ENCODE measurements at regions not wholly inside any gene's neighbourhood (a gene's known extent, or its start where the extent isn't known, plus 50 kb on each side); places are given as distances from the start of the nearest gene placed in this dataset.
"Not testable (repeated sequence)": the region's sequence is repeated elsewhere in the genome, so short reads cannot be mapped to it uniquely, and the experiment has no call there.

GRCh38 chr2:7830616-7831015 is 851.2 kb upstream of the ID2 start:
- no peak for DNase-seq

- DNase-seq = no peak
These were observed 846.7 kb upstream of the ID2 start for GRCh38 chr2:7835151-7835550.

GRCh38 chr2:7835693-7836680 is 845.9 kb upstream of the ID2 start:
- peak; percentile 27 for DNase-seq

GRCh38 chr2:7837237-7837760 is 844.6 kb upstream of the ID2 start:
- DNase-seq = no peak

GRCh38 chr2:7838669-7839068 is 843.2 kb upstream of the ID2 start:
- no peak for DNase-seq

GRCh38 chr2:7840651-7841380 is 841.0 kb upstream of the ID2 start:
- no peak for DNase-seq

GRCh38 chr2:7841751-7842150 is 840.1 kb upstream of the ID2 start:
- DNase-seq = no peak

GRCh38 chr2:7844414-7844965 is 837.4 kb upstream of the ID2 start:
- no peak for DNase-seq

- DNase-seq = no peak
These were observed 836.5 kb upstream of the ID2 start for GRCh38 chr2:7845332-7845731.

- DNase-seq = no peak
These were observed 835.2 kb upstream of the ID2 start for GRCh38 chr2:7846607-7847006.

- DNase-seq = no peak
These were observed 834.5 kb upstream of the ID2 start for GRCh38 chr2:7847321-7847720.

- DNase-seq = no peak
These were observed 832.8 kb upstream of the ID2 start for GRCh38 chr2:7849027-7849426.

GRCh38 chr2:7849531-7849930 is 832.3 kb upstream of the ID2 start:
- no peak for DNase-seq

- no peak for DNase-seq
These were observed 829.3 kb upstream of the ID2 start for GRCh38 chr2:7852546-7852945.

- no peak for DNase-seq
These were observed 824.0 kb upstream of the ID2 start for GRCh38 chr2:7857904-7858303.

GRCh38 chr2:7858624-7859023 is 823.2 kb upstream of the ID2 start:
- no peak for DNase-seq

- DNase-seq = no peak
These were observed 821.2 kb upstream of the ID2 start for GRCh38 chr2:7860693-7861092.

- no peak for DNase-seq
These were observed 819.8 kb upstream of the ID2 start for GRCh38 chr2:7861910-7862702.

- DNase-seq = no peak
These were observed 815.8 kb upstream of the ID2 start for GRCh38 chr2:7866104-7866503.

- DNase-seq = peak; percentile 5
These were observed 815.0 kb upstream of the ID2 start for GRCh38 chr2:7866825-7867224.

- peak; percentile 71 for DNase-seq
These were observed 814.0 kb upstream of the ID2 start for GRCh38 chr2:7867867-7868266.

- peak; percentile 45 for DNase-seq
These were observed 813.0 kb upstream of the ID2 start for GRCh38 chr2:7868836-7869235.

- not testable (repeated sequence) for DNase-seq
These were observed 805.4 kb upstream of the ID2 start for GRCh38 chr2:7876445-7876844.

Data from hematopoietic multipotent progenitor cell treated with erythropoietin and hydrocortisone succinate and interleukin-3 and kit ligand, for 6 days (in vitro differentiated cells).